Adipocyte (in vitro differentiated cells): ENCODE measurements at regions not wholly inside any gene's neighbourhood (a gene's known extent, or its start where the extent isn't known, plus 50 kb on each side); places are given as distances from the start of the nearest gene placed in this dataset.
A peak's percentile ranks its signal among the peaks of the same experiment; 100 is the strongest.

Experiments used
- DNase-seq: peaks from one replicate; pipeline ENCODE4 v3.0.0-alpha.2; 2015; ENCODE audit warnings: low read depth
- H3K27me3 ChIP-seq: replicated peaks from 2 replicates; pipeline ENCODE4 v1.7.0; 2013; ENCODE audit warnings: mild to moderate bottlenecking, low read length, moderate library complexity; ENCODE audit not compliant: control insufficient read depth, insufficient read depth
- H3K36me3 ChIP-seq: 2 replicates; pipeline ENCODE4 v1.7.0; 2013; ENCODE audit warnings: low read length, mild to moderate bottlenecking, moderate library complexity; ENCODE audit not compliant: control insufficient read depth, insufficient read depth, severe bottlenecking
- H3K4me1 ChIP-seq: 2 replicates; pipeline ENCODE4 v1.7.0; 2013; ENCODE audit warnings: mild to moderate bottlenecking, low read length, moderate library complexity; ENCODE audit not compliant: control insufficient read depth, insufficient read depth
- H3K4me3 ChIP-seq: 2 replicates; pipeline ENCODE4 v1.7.0; 2013; ENCODE audit warnings: mild to moderate bottlenecking, low read length, moderate library complexity
- H3K9ac ChIP-seq: 2 replicates; pipeline ENCODE4 v1.7.0; 2013; ENCODE audit warnings: mild to moderate bottlenecking, low read length, moderate library complexity
- H3K9me3 ChIP-seq: 2 replicates; pipeline ENCODE4 v1.7.0; 2013; ENCODE audit warnings: mild to moderate bottlenecking, low read length, moderate library complexity; ENCODE audit not compliant: control insufficient read depth

- no peaks in the 10 kb centered on the region for H3K27me3 ChIP-seq
- H3K9me3 ChIP-seq: no peaks in the 10 kb centered on the region
- H3K4me1 ChIP-seq: no peaks in the 10 kb centered on the region
- peak; percentile 22 for DNase-seq
- no peak overlapping the region for H3K9ac ChIP-seq
- no peak overlapping the region for H3K4me3 ChIP-seq
- no peaks in the 10 kb centered on the region for H3K36me3 ChIP-seq
Measured at GRCh38 chr7:122944682-122945303, 50.7 kb downstream of the TAS2R16 start.

GRCh38 chr7:122942765-122943164, 52.7 kb downstream of the TAS2R16 start:
- H3K9me3 ChIP-seq: no peaks in the 10 kb centered on the region

GRCh38 chr7:122942059-122942458, 53.4 kb downstream of the TAS2R16 start:
- H3K27me3 ChIP-seq: no peaks in the 10 kb centered on the region
- no peak overlapping the region for H3K9ac ChIP-seq
- no peaks in the 10 kb centered on the region for H3K36me3 ChIP-seq
- no peaks in the 10 kb centered on the region for H3K9me3 ChIP-seq
- no peaks in the 10 kb centered on the region for H3K4me1 ChIP-seq
- no peak overlapping the region for H3K4me3 ChIP-seq
- no peak for DNase-seq

More at GRCh38 chr7:122942765-122943164, 52.7 kb downstream of the TAS2R16 start:
- H3K4me3 ChIP-seq: no peak overlapping the region
- H3K4me1 ChIP-seq: no peaks in the 10 kb centered on the region
- H3K27me3 ChIP-seq: no peaks in the 10 kb centered on the region
- no peak overlapping the region for H3K9ac ChIP-seq
- H3K36me3 ChIP-seq: no peaks in the 10 kb centered on the region
- DNase-seq: no peak
